Upper lobe of left lung (tissue), 6 donors: ENCODE measurements at regions not wholly inside any gene's neighbourhood (a gene's known extent, or its start where the extent isn't known, plus 50 kb on each side); places are given as distances from the start of the nearest gene placed in this dataset.
A peak's percentile ranks its signal among the peaks of the same experiment; 100 is the strongest.

Experiments
- ATAC-seq, 2 donors: fragments of 200-7000 bp; cut with Tn5 transposase; one replicate each; pipeline ENCODE4 v1.9.1; 2022; ENCODE audit warnings: mild to moderate bottlenecking in 2 of 2, moderate library complexity in 2 of 2; ENCODE audit not compliant: low FRiP score in 2 of 2
- DNase-seq, 2 donors: peaks; one replicate each; pipeline ENCODE4 v3.0.0-alpha.2; 2019 to 2020
- H3K27ac ChIP-seq, 4 donors: fragments of 200-600 bp; sonication (generic); one replicate each; pipeline ENCODE4 v1.5.1; 2016 to 2019
- H3K27me3 ChIP-seq, 4 donors: fragments of 200-600 bp; sonication (generic); one replicate each; pipeline ENCODE4 v1.5.1; 2017 to 2019
- H3K36me3 ChIP-seq, 4 donors: fragments of 200-600 bp; sonication (generic); one replicate each; pipeline ENCODE4 v1.5.1; 2016 to 2019
- H3K4me1 ChIP-seq, 4 donors: fragments of 200-600 bp; sonication (generic); one replicate each; pipeline ENCODE4 v1.5.1; 2018 to 2019
- H3K4me3 ChIP-seq, 4 donors: fragments of 200-600 bp; sonication (generic); one replicate each; pipeline ENCODE4 v1.5.1; 2017 to 2019; ENCODE audit warnings: mild to moderate bottlenecking in 2 of 4, moderate library complexity in 1 of 4
- H3K9me3 ChIP-seq, 4 donors: fragments of 200-600 bp; sonication (generic); one replicate each; pipeline ENCODE4 v1.5.1; 2018 to 2019
- CTCF ChIP-seq, 6 experiments: fragments of 450-650 bp in 4 of 6; fragments of 200-600 bp in 2 of 6; sonication (generic) in 2 of 6; IDR thresholded peaks; one replicate each; pipeline ENCODE4 v1.5.1; 2016 to 2019; ENCODE audit warnings: antibody characterized with exemption in 6 of 6
- EP300 ChIP-seq, 4 donors: sonication (generic); formaldehyde crosslinking; IDR thresholded peaks; one replicate each; pipeline ENCODE4 v1.5.1; 2017; ENCODE audit warnings: antibody characterized with exemption in 4 of 4, control low read depth in 2 of 4
- POLR2A ChIP-seq, 4 donors: fragments of 450-650 bp; IDR thresholded peaks; one replicate each; pipeline ENCODE4 v1.5.1; 2016 to 2017; ENCODE audit warnings: antibody characterized with exemption in 4 of 4, mild to moderate bottlenecking in 2 of 4
- POLR2AphosphoS5 ChIP-seq, 2 donors: sonication (generic); formaldehyde crosslinking; IDR thresholded peaks; one replicate each; pipeline ENCODE4 v1.5.1; 2017; ENCODE audit warnings: antibody characterized with exemption in 2 of 2
- WGBS, 2 donors: methylation state at CpG; one replicate each; pipeline ENCODE4 v1.1.5; 2017 to 2018; 5-methylcytosine and 5-hydroxymethylcytosine counted together
- donor health status: DM: no; HTN: no; CAD: no; lungs with moderate emphysema.
- donor health status: DM: no; HTN: yes; CAD: no; lungs with severe emphysema.

GRCh38 chr3:5063724-5064123 is 58.4 kb upstream of the ARL8B start:
- no peaks in the 10 kb centered on the region for H3K4me1 ChIP-seq
- no peaks in the 10 kb centered on the region for H3K27me3 ChIP-seq
- no peaks in the 10 kb centered on the region for H3K36me3 ChIP-seq
- TF ChIP-seq CTCF (IDR thresholded peaks at IDR 0.05) (no peak), POLR2A (IDR thresholded peaks at IDR 0.05) (no peak), POLR2AphosphoS5 (IDR thresholded peaks at IDR 0.05) (no peak), EP300 (IDR thresholded peaks at IDR 0.05) (no peak)
- DNase-seq = no peak
- no peaks in the 10 kb centered on the region for H3K9me3 ChIP-seq
- 86 to 90% methylated on average over 6 of the region's 6 CpGs for WGBS, 2 donors
- H3K27ac ChIP-seq = no peak overlapping the region
- no peak for ATAC-seq
- no peak overlapping the region for H3K4me3 ChIP-seq

GRCh38 chr3:5068531-5069050 is 53.5 kb upstream of the ARL8B start:
- WGBS, 2 donors = 83 to 86% methylated on average over 14 of the region's 14 CpGs
- Histone ChIP-seq H3K9me3 (no peaks in the 10 kb centered on the region), H3K27me3 (no peaks in the 10 kb centered on the region), H3K4me3 (no peak overlapping the region), H3K36me3 (no peaks in the 10 kb centered on the region), H3K27ac (no peak overlapping the region), H3K4me1 (peaks cover 0 to 9% (median 1%) of the 10 kb centered on the region in 4 donors)
- peak in 1 of 2 donors; percentile 8 for DNase-seq
- no peak for ATAC-seq
- no peak for TF ChIP-seq POLR2A (IDR thresholded peaks at IDR 0.05)
- TF ChIP-seq EP300 (IDR thresholded peaks at IDR 0.05) = no peak
- TF ChIP-seq POLR2AphosphoS5 (IDR thresholded peaks at IDR 0.05) = no peak
- TF ChIP-seq CTCF (IDR thresholded peaks at IDR 0.05) = no peak

- Histone ChIP-seq H3K4me1 (peaks cover 0 to 9% (median 1%) of the 10 kb centered on the region in 4 donors), H3K27ac (no peak overlapping the region), H3K4me3 (no peak overlapping the region), H3K36me3 (no peaks in the 10 kb centered on the region), H3K27me3 (no peaks in the 10 kb centered on the region), H3K9me3 (no peaks in the 10 kb centered on the region)
- DNase-seq (no peak), ATAC-seq (no peak)
- TF ChIP-seq POLR2AphosphoS5 (IDR thresholded peaks at IDR 0.05) (no peak), CTCF (IDR thresholded peaks at IDR 0.05) (no peak), POLR2A (IDR thresholded peaks at IDR 0.05) (no peak), EP300 (IDR thresholded peaks at IDR 0.05) (no peak)
- 82 to 92% methylated on average over 2 of the region's 2 CpGs for WGBS, 2 donors
Observed at GRCh38 chr3:5069627-5070026, 52.5 kb upstream of the ARL8B start.

GRCh38 chr3:5071061-5071460 is 51.0 kb upstream of the ARL8B start:
- Histone ChIP-seq H3K36me3 (no peaks in the 10 kb centered on the region), H3K4me3 (no peak overlapping the region), H3K9me3 (no peaks in the 10 kb centered on the region), H3K27me3 (no peaks in the 10 kb centered on the region), H3K4me1 (peaks cover 0 to 9% (median 1%) of the 10 kb centered on the region in 4 donors), H3K27ac (no peak overlapping the region)
- 54 to 68% methylated on average over 7 of the region's 7 CpGs for WGBS, 2 donors
- peak in 1 of 2 donors; percentile 74 for ATAC-seq
- DNase-seq = no peak
- TF ChIP-seq CTCF (IDR thresholded peaks at IDR 0.05) (no peak), POLR2AphosphoS5 (IDR thresholded peaks at IDR 0.05) (no peak), POLR2A (IDR thresholded peaks at IDR 0.05) (no peak), EP300 (IDR thresholded peaks at IDR 0.05) (no peak)

GRCh38 chr3:5072100-5072816 is 49.8 kb upstream of the ARL8B start:
- Histone ChIP-seq H3K4me3 (no peak overlapping the region), H3K9me3 (no peaks in the 10 kb centered on the region), H3K36me3 (no peaks in the 10 kb centered on the region), H3K27ac (no peak overlapping the region), H3K4me1 (peaks cover 0 to 9% (median 1%) of the 10 kb centered on the region in 4 donors), H3K27me3 (no peaks in the 10 kb centered on the region)
- ATAC-seq (peak; percentile 35 to 39), DNase-seq (peak in 1 of 2 donors; percentile 65)
- 75 to 76% methylated on average over 3 to 4 of the region's 4 CpGs for WGBS, 2 donors
- TF ChIP-seq CTCF (IDR thresholded peaks at IDR 0.05) (no peak), EP300 (IDR thresholded peaks at IDR 0.05) (no peak), POLR2AphosphoS5 (IDR thresholded peaks at IDR 0.05) (no peak), POLR2A (IDR thresholded peaks at IDR 0.05) (no peak)
